Subcutaneous abdominal adipose tissue (tissue), 5 donors: ENCODE measurements at regions not wholly inside any gene's neighbourhood (a gene's known extent, or its start where the extent isn't known, plus 50 kb on each side); places are given as distances from the start of the nearest gene placed in this dataset.

ENCODE experiments used
- H3K27ac ChIP-seq: one replicate; pipeline ENCODE4 v1.7.0; 2013; ENCODE audit warnings: low read depth, mild to moderate bottlenecking, inconsistent platforms, low read length, moderate library complexity
- H3K27me3 ChIP-seq, 5 donors: one replicate each; pipeline ENCODE4 v1.7.0; 2013; ENCODE audit warnings: low read length in 5 of 5, inconsistent platforms in 1 of 5; ENCODE audit not compliant: control insufficient read depth in 5 of 5, insufficient read depth in 4 of 5
- H3K36me3 ChIP-seq, 5 donors: one replicate each; pipeline ENCODE4 v1.7.0; 2013; ENCODE audit warnings: low read length in 5 of 5; ENCODE audit not compliant: control insufficient read depth in 5 of 5, insufficient read depth in 5 of 5
- H3K4me1 ChIP-seq, 5 donors: one replicate each; pipeline ENCODE4 v1.7.0; 2013; ENCODE audit warnings: low read length in 5 of 5, mild to moderate bottlenecking in 3 of 5, moderate library complexity in 1 of 5; ENCODE audit not compliant: control insufficient read depth in 5 of 5, insufficient read depth in 5 of 5
- H3K4me3 ChIP-seq, 5 donors: one replicate each; pipeline ENCODE4 v1.7.0; 2013; ENCODE audit warnings: low read length in 5 of 5, low read depth in 1 of 5
- H3K9ac ChIP-seq, 5 donors: one replicate each; pipeline ENCODE4 v1.7.0; 2013; ENCODE audit warnings: low read length in 5 of 5, mild to moderate bottlenecking in 4 of 5, moderate library complexity in 3 of 5
- H3K9me3 ChIP-seq, 5 donors: one replicate each; pipeline ENCODE4 v1.7.0; 2013; ENCODE audit warnings: low read length in 5 of 5; ENCODE audit not compliant: control insufficient read depth in 5 of 5
- donor health status: healthy.
- donor health status: healthy.
- donor health status: healthy.
- donor health status: healthy.
- donor health status: healthy.

- no peaks in the 10 kb centered on the region for H3K4me1 ChIP-seq
- no peaks in the 10 kb centered on the region for H3K36me3 ChIP-seq
- H3K27ac ChIP-seq: no peak overlapping the region
- no peak overlapping the region for H3K9ac ChIP-seq
- H3K9me3 ChIP-seq: peaks cover 0 to 9% (median 0%) of the 10 kb centered on the region in 5 donors
- no peaks in the 10 kb centered on the region for H3K27me3 ChIP-seq
- no peak overlapping the region for H3K4me3 ChIP-seq
Measured at GRCh38 chr5:87997662-87998061, 271.0 kb downstream of the TMEM161B start.

- Histone ChIP-seq H3K9ac (no peak overlapping the region), H3K27me3 (no peaks in the 10 kb centered on the region)
Measured at GRCh38 chr5:87966213-87966612, 302.4 kb downstream of the TMEM161B start.

GRCh38 chr5:87954121-87954520 lies 314.5 kb downstream of the TMEM161B start:
- no peaks in the 10 kb centered on the region for H3K36me3 ChIP-seq
- no peak overlapping the region for H3K9ac ChIP-seq
- H3K4me3 ChIP-seq: no peak overlapping the region
- no peaks in the 10 kb centered on the region for H3K4me1 ChIP-seq
- no peak overlapping the region for H3K27ac ChIP-seq
- H3K9me3 ChIP-seq: no peaks in the 10 kb centered on the region
- no peaks in the 10 kb centered on the region for H3K27me3 ChIP-seq

More at GRCh38 chr5:87966213-87966612, 302.4 kb downstream of the TMEM161B start:
- Histone ChIP-seq H3K27ac (no peak overlapping the region), H3K4me1 (no peaks in the 10 kb centered on the region), H3K9me3 (no peaks in the 10 kb centered on the region), H3K4me3 (no peak overlapping the region), H3K36me3 (no peaks in the 10 kb centered on the region)

GRCh38 chr5:87951661-87952060 lies 317.0 kb downstream of the TMEM161B start:
- no peak overlapping the region for H3K4me3 ChIP-seq
- H3K4me1 ChIP-seq: no peaks in the 10 kb centered on the region
- no peak overlapping the region for H3K9ac ChIP-seq
- H3K27me3 ChIP-seq: no peaks in the 10 kb centered on the region
- no peaks in the 10 kb centered on the region for H3K9me3 ChIP-seq
- no peak overlapping the region for H3K27ac ChIP-seq
- H3K36me3 ChIP-seq: no peaks in the 10 kb centered on the region

GRCh38 chr5:87949676-87950631 lies 318.7 kb downstream of the TMEM161B start:
- H3K27ac ChIP-seq: no peak overlapping the region
- no peak overlapping the region for H3K4me3 ChIP-seq
- H3K9ac ChIP-seq: no peak overlapping the region
- H3K9me3 ChIP-seq: no peaks in the 10 kb centered on the region
- H3K36me3 ChIP-seq: no peaks in the 10 kb centered on the region
- no peaks in the 10 kb centered on the region for H3K27me3 ChIP-seq
- H3K4me1 ChIP-seq: peaks cover 0 to under 1% (median 0%) of the 10 kb centered on the region in 5 donors

GRCh38 chr5:87948486-87948885 lies 320.2 kb downstream of the TMEM161B start:
- H3K36me3 ChIP-seq: no peaks in the 10 kb centered on the region
- no peaks in the 10 kb centered on the region for H3K9me3 ChIP-seq
- H3K4me1 ChIP-seq: peaks cover 0 to 4% (median 0%) of the 10 kb centered on the region in 5 donors
- no peaks in the 10 kb centered on the region for H3K27me3 ChIP-seq
- no peak overlapping the region for H3K9ac ChIP-seq
- no peak overlapping the region for H3K27ac ChIP-seq
- no peak overlapping the region for H3K4me3 ChIP-seq

- Histone ChIP-seq H3K27me3 (no peaks in the 10 kb centered on the region), H3K27ac (no peak overlapping the region), H3K4me1 (peaks cover 0 to 4% (median 0%) of the 10 kb centered on the region in 5 donors)
Measured at GRCh38 chr5:87946271-87946670, 322.4 kb downstream of the TMEM161B start.

GRCh38 chr5:87945286-87945650 lies 323.4 kb downstream of the TMEM161B start:
- Histone ChIP-seq H3K36me3 (no peaks in the 10 kb centered on the region), H3K27me3 (no peaks in the 10 kb centered on the region), H3K4me1 (peaks cover 0 to 4% (median 0%) of the 10 kb centered on the region in 5 donors), H3K9me3 (no peaks in the 10 kb centered on the region), H3K4me3 (no peak overlapping the region), H3K9ac (no peak overlapping the region), H3K27ac (no peak overlapping the region)

More at GRCh38 chr5:87946271-87946670, 322.4 kb downstream of the TMEM161B start:
- Histone ChIP-seq H3K36me3 (no peaks in the 10 kb centered on the region), H3K4me3 (no peak overlapping the region), H3K9ac (no peak overlapping the region), H3K9me3 (no peaks in the 10 kb centered on the region)

- no peaks in the 10 kb centered on the region for H3K9me3 ChIP-seq
- no peaks in the 10 kb centered on the region for H3K27me3 ChIP-seq
- peaks cover 0 to 4% (median 0%) of the 10 kb centered on the region in 5 donors for H3K4me1 ChIP-seq
- no peak overlapping the region for H3K27ac ChIP-seq
- H3K4me3 ChIP-seq: no peak overlapping the region
- H3K9ac ChIP-seq: no peak overlapping the region
- no peaks in the 10 kb centered on the region for H3K36me3 ChIP-seq
Measured at GRCh38 chr5:87944553-87945285, 323.9 kb downstream of the TMEM161B start.

- Histone ChIP-seq H3K36me3 (no peaks in the 10 kb centered on the region), H3K9ac (no peak overlapping the region), H3K4me3 (no peak overlapping the region), H3K27ac (no peak overlapping the region), H3K9me3 (no peaks in the 10 kb centered on the region), H3K27me3 (no peaks in the 10 kb centered on the region), H3K4me1 (peaks cover 0 to 4% (median 0%) of the 10 kb centered on the region in 5 donors)
Measured at GRCh38 chr5:87940775-87941174, 327.9 kb downstream of the TMEM161B start.
